ENCODE measurements at regions not wholly inside any gene's neighbourhood (a gene's known extent, or its start where the extent isn't known, plus 50 kb on each side); places are given as distances from the start of the nearest gene placed in this dataset.

GRCh38 chr10:3006093-3006492 is 61.3 kb upstream of the PFKP start:
- TF ChIP-seq CTCF (IDR thresholded peaks at IDR 0.05) (no peak), SP1 (CRISPR knock-in tag; conservative IDR thresholded peaks at IDR 0.05) (no peak), ATF3 (CRISPR knock-in tag; conservative IDR thresholded peaks at IDR 0.05) (no peak), NFE2L1 (CRISPR knock-in tag; IDR thresholded peaks at IDR 0.05) (no peak), ZNF138 (CRISPR knock-in tag; conservative IDR thresholded peaks at IDR 0.05) (no peak)
